ENCODE measurements at regions not wholly inside any gene's neighbourhood (a gene's known extent, or its start where the extent isn't known, plus 50 kb on each side); places are given as distances from the start of the nearest gene placed in this dataset.

DNA sequence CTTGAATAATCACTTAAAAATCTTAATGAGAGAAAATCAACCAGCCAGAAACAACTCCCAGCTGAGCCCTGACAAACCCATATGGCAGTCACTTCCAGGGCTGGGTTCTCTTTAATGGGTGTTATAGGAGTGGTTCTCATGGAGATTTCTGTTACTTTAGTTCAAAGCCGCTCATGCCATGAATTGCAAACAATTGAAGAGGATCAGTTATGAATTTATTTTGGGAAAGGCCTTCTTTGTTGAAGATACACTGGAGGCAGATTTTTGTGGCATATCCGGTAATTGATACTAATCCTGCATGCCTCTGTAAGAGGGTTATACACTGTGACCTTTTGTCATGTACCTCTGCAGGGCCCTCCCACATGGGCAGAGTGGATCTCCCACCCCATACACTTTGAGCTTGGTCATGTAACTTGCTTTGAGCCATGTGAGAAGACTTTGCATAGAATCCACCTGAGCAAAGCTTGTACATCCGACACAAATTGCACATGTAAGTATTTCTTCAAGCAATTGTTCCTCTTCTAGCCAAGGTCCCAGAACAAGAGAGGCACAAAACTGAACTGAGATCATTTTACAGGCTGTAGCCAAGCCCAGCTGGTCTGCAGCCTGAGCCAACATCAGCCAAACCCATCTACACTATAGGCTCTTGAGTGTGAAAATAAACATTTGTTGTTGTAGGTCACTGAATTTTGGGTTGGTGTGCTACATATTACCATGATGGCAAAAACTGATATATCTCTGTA is 492.3 kb downstream of the PREX1 start:
- peaks cover 12% of the 10 kb centered on the region for H3K4me1 ChIP-seq (ENCODE audit: control insufficient read depth, insufficient read depth, low read length)
- H2AFZ ChIP-seq (ENCODE audit: control insufficient read depth, low read depth, low read length): no peak overlapping the region
- no peaks in the 10 kb centered on the region for H4K20me1 ChIP-seq (ENCODE audit: control insufficient read depth, insufficient read depth)
- in situ Hi-C loops (cut with MboI): no loop called here
- POLR2A ChIA-PET: no interaction called here
- SMC1A ChIA-PET (ENCODE audit: uncharacterized antibody, unreplicated experiment): interaction anchor here (1.4 kb wide), 1 partner anchor 25 kb away, joined by 3 read pairs; no protein-coding TSS in a partner anchor
- DNase-seq (ENCODE audit: low read depth, low spot score): no peak
- H3K79me2 ChIP-seq (ENCODE audit: control insufficient read depth, insufficient read depth, low read length): no peaks in the 10 kb centered on the region
- no peak overlapping the region for H3K9ac ChIP-seq (ENCODE audit: control insufficient read depth, insufficient read depth, low read length)
- TF ChIP-seq SRF (IDR thresholded peaks at IDR 0.05; ENCODE audit: low read depth in 2 of 2, low read length in 2 of 2): no peak
- TF ChIP-seq, protein P1, sequence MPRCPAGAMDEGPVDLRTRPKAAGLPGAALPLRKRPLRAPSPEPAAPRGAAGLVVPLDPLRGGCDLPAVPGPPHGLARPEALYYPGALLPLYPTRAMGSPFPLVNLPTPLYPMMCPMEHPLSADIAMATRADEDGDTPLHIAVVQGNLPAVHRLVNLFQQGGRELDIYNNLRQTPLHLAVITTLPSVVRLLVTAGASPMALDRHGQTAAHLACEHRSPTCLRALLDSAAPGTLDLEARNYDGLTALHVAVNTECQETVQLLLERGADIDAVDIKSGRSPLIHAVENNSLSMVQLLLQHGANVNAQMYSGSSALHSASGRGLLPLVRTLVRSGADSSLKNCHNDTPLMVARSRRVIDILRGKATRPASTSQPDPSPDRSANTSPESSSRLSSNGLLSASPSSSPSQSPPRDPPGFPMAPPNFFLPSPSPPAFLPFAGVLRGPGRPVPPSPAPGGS (IDR thresholded peaks at IDR 0.05; ENCODE audit: borderline replicate concordance, insufficient read depth, low read depth, low read length, poor library complexity, severe bottlenecking): peak; percentile 53
- no peak for FAIRE-seq
- H3K4me3 ChIP-seq: no peak overlapping the region
- RAD21 ChIA-PET (ENCODE audit: unreplicated experiment): no interaction called here
- no TSS peak for BruUV-seq (replicated peaks)
- H3K36me3 ChIP-seq (ENCODE audit: control insufficient read depth in 2 of 2, insufficient read depth in 2 of 2, low read length in 1 of 2): no peaks in the 10 kb centered on the region
- no peak overlapping the region for H3K4me2 ChIP-seq (ENCODE audit: control insufficient read depth, insufficient read depth)
- CTCF ChIA-PET: no interaction called here
- no peak overlapping the region for H3K27ac ChIP-seq (ENCODE audit: control insufficient read depth, insufficient read depth)
- H3K9me3 ChIP-seq (replicated peaks; ENCODE audit: control insufficient read depth, insufficient read depth, low read length): no peaks in the 10 kb centered on the region
- intact Hi-C loops (cut with micrococcal nuclease; ENCODE audit: unreplicated experiment): no loop called here
- ATAC-seq: no peak
- no peaks in the 10 kb centered on the region for H3K27me3 ChIP-seq (replicated peaks in 1 of 2; ENCODE audit: control insufficient read depth in 2 of 2, insufficient read depth in 2 of 2, low read length in 1 of 2)
- 56% methylated on average over 3 of the region's 3 CpGs for WGBS (ENCODE audit: insufficient coverage, insufficient replicate concordance, low lambda C conversion rate, missing lambda C conversion rate)

- Histone ChIP-seq H3K79me2 (ENCODE audit: control insufficient read depth, insufficient read depth, low read length) (no peaks in the 10 kb centered on the region), H3K4me1 (ENCODE audit: control insufficient read depth, insufficient read depth, low read length) (no peaks in the 10 kb centered on the region), H3K36me3 (ENCODE audit: control insufficient read depth in 2 of 2, insufficient read depth in 2 of 2, low read length in 1 of 2) (no peaks in the 10 kb centered on the region), H2AFZ (ENCODE audit: control insufficient read depth, low read depth, low read length) (no peak overlapping the region), H3K4me3 (no peak overlapping the region), H3K27me3 (replicated peaks in 1 of 2; ENCODE audit: control insufficient read depth in 2 of 2, insufficient read depth in 2 of 2, low read length in 1 of 2) (no peaks in the 10 kb centered on the region), H3K9ac (ENCODE audit: control insufficient read depth, insufficient read depth, low read length) (no peak overlapping the region), H3K4me2 (ENCODE audit: control insufficient read depth, insufficient read depth) (no peak overlapping the region), H4K20me1 (ENCODE audit: control insufficient read depth, insufficient read depth) (no peaks in the 10 kb centered on the region), H3K27ac (ENCODE audit: control insufficient read depth, insufficient read depth) (no peak overlapping the region), H3K9me3 (replicated peaks; ENCODE audit: control insufficient read depth, insufficient read depth, low read length) (no peaks in the 10 kb centered on the region)
- ChIA-PET POLR2A (no interaction called here), CTCF (no interaction called here), RAD21 (ENCODE audit: unreplicated experiment) (no interaction called here), SMC1A (ENCODE audit: uncharacterized antibody, unreplicated experiment) (interaction anchor here (1.1 to 1.3 kb wide), 2 partner anchors 10 kb away, joined by 3 read pairs; no protein-coding TSS in a partner anchor)
- WGBS (ENCODE audit: insufficient coverage, insufficient replicate concordance, low lambda C conversion rate, missing lambda C conversion rate): 59% methylated on average over 4 of the region's 4 CpGs
- intact Hi-C loops (cut with micrococcal nuclease; ENCODE audit: unreplicated experiment): no loop called here
- no peak for FAIRE-seq
- no peak for DNase-seq (ENCODE audit: low read depth, low spot score)
- ATAC-seq: no peak
- in situ Hi-C loops (cut with MboI): no loop called here
- no TSS peak for BruUV-seq (replicated peaks)
- no peak for TF ChIP-seq CHD2 (IDR thresholded peaks at IDR 0.05; ENCODE audit: borderline replicate concordance, low read depth, low read length)
- TF ChIP-seq SP1 (IDR thresholded peaks at IDR 0.05; ENCODE audit: low read depth, low read length): no peak
- TF ChIP-seq, protein P1 (IDR thresholded peaks at IDR 0.05; ENCODE audit: borderline replicate concordance, insufficient read depth, low read depth, low read length, poor library complexity, severe bottlenecking): no peak
- no peak for TF ChIP-seq SKIL (IDR thresholded peaks at IDR 0.05; ENCODE audit: low read depth, poor library complexity, severe bottlenecking)
- no peak for TF ChIP-seq ATF3 (IDR thresholded peaks at IDR 0.05; ENCODE audit: borderline replicate concordance, extremely low read depth, low read depth, low read length)
Measured at GRCh38 chr20:48333707-48334106, 494.1 kb downstream of the PREX1 start.
